Stomach smooth muscle (tissue), 2 donors: ENCODE measurements at regions not wholly inside any gene's neighbourhood (a gene's known extent, or its start where the extent isn't known, plus 50 kb on each side); places are given as distances from the start of the nearest gene placed in this dataset.
"Not testable (repeated sequence)": the region's sequence is repeated elsewhere in the genome, so short reads cannot be mapped to it uniquely, and the experiment has no call there.

Experiments
- H3K27ac ChIP-seq: one replicate; pipeline ENCODE4 v1.7.0; 2013; ENCODE audit warnings: mild to moderate bottlenecking, low read length, inconsistent platforms
- H3K27me3 ChIP-seq, 2 donors: one replicate each; pipeline ENCODE4 v1.7.0; 2013; ENCODE audit warnings: low read length in 2 of 2; ENCODE audit not compliant: insufficient read depth in 2 of 2, control insufficient read depth in 1 of 2
- H3K36me3 ChIP-seq, 2 donors: one replicate each; pipeline ENCODE4 v1.7.0; 2013; ENCODE audit warnings: low read length in 2 of 2; ENCODE audit not compliant: control insufficient read depth in 2 of 2, insufficient read depth in 2 of 2
- H3K4me1 ChIP-seq: one replicate; pipeline ENCODE4 v1.7.0; 2013; ENCODE audit warnings: low read length; ENCODE audit not compliant: control insufficient read depth, insufficient read depth
- H3K4me3 ChIP-seq, 2 donors: one replicate each; pipeline ENCODE4 v1.7.0; 2013; ENCODE audit warnings: low read length in 2 of 2
- H3K9ac ChIP-seq, 2 donors: one replicate each; pipeline ENCODE4 v1.7.0; 2013; ENCODE audit warnings: low read length in 2 of 2, mild to moderate bottlenecking in 1 of 2
- H3K9me3 ChIP-seq, 2 donors: one replicate each; pipeline ENCODE4 v1.7.0; 2013; ENCODE audit warnings: low read length in 2 of 2; ENCODE audit not compliant: control insufficient read depth in 2 of 2
- donor health status: healthy.
- donor health status: Pancreatic carcinoma.

DNA sequence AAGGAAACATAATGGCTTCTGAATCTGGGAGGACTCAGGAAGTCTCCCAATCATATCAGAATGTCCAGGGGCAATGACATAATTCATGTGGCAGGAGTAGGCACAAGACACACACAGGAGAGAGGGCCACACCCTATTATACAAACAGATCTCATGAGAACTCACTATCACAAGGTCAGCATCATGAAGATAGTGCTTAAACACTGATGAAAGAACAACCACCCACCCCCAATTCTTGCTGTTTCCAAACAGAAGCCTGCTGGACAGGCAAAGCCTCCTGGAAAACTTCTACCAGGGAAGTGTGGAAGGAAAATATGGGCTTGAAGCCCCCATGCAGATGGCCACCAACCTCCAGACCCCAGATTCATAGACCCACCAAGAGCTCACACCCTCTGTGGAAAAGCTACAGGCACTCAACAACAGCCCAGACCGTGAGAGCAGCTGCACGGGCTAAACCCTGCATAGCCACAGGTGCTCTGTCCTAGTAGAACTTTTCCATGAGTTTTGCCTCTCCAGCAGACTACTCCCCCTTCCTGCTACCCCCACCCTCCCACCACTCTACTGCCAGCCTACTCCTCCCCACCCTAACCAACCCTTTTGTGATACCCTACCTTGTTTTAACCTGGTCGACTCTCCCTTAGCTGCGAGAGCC lies 287.1 kb downstream of the POTED start:
- H3K9ac ChIP-seq, H3K36me3 ChIP-seq, H3K27ac ChIP-seq, H3K9me3 ChIP-seq, H3K4me3 ChIP-seq, H3K27me3 ChIP-seq, H3K4me1 ChIP-seq: not testable (repeated sequence)

DNA sequence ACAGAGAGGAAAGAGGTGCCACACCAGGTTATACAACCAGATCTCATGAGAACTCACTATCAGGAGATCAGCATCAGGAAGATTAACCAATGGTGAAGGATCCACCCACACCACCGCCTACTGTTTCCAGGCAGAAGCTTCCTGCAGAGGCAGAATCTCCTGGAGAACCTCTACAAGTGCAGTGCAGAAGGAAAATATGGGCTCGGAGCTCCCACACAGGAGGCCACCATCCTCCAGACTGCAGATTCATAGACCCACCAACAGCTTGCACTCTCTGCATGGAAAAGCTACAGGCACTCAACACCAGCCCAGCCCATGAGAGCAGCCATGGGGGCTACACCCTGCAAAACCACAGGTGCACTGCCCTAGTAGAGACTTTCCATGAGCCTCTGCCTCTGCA lies 284.0 kb downstream of the POTED start:
- not testable (repeated sequence) for H3K9ac ChIP-seq, H3K4me3 ChIP-seq, H3K4me1 ChIP-seq, H3K36me3 ChIP-seq, H3K27me3 ChIP-seq, H3K9me3 ChIP-seq, H3K27ac ChIP-seq

DNA sequence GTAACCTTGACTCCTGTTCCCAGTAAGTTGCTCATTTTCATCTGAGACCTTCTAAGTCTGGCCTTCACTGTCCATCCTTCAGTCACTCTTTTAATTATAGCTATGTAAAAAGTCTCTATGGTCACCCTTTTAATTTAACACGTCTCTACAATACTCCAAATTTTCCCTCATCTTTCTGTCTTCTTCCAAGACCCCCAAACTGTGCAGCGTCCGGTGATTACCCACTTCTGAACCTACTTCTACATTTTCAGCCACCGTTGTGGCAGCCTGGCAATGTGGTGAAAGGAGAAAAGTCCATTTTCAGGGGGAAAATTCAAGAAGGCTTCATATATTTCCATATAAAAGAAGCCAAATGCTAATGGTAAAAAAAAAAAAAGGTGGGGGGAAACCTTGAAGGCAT lies 283.4 kb downstream of the POTED start:
- not testable (repeated sequence) for H3K9me3 ChIP-seq, H3K9ac ChIP-seq, H3K27ac ChIP-seq, H3K4me1 ChIP-seq, H3K27me3 ChIP-seq, H3K36me3 ChIP-seq, H3K4me3 ChIP-seq

DNA sequence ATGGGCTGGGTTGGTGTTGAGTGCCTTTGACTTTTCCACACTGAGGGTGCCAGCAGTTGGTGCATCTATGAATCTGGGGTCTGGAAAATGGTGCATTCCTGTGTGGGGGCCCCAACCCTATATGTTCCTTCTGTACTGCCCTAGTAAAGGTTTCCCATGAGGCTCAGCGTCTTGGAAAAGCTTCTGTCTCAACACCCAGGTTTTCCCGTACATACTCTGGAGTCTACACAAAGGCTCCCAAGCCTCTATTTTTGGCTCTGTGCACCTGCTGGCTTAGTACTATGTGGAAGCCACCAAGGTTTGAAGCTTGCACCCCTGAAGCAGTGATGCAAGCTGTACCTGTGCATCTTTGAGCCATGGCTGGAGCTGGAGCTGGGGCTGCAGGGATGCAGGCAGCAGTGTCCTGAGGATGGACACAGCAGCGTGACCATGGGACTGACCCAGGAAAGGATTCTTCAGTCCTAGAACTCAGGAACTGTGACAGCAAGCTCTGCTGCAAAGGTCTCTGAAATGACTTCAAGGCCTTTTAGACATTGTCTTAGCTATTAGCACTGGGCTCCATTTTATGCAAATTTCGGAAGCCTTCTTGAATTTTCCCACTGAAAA lies 282.7 kb downstream of the POTED start:
- H3K27ac ChIP-seq, H3K27me3 ChIP-seq: not testable (repeated sequence)

DNA sequence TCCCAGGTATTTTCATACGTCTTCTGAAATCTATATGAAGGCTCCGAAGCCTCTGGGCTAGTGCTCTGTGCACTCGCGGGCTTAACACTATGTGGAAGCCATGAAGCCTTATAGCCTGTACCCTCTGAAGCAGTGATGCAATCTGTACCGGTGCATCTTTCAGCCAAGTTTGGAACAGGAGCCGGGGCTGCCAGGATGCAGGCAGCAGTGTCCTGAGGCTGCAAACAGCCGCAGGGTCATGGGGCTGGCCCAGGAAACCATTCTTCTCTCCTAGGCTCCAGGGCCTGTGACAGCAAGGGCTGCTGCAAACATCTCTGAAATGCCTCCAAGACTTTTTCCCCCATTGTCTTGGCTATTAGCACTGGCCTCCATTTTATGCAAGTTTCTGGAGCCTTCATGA lies 279.6 kb downstream of the POTED start:
- not testable (repeated sequence) for H3K27ac ChIP-seq, H3K4me1 ChIP-seq, H3K36me3 ChIP-seq, H3K4me3 ChIP-seq, H3K9me3 ChIP-seq, H3K9ac ChIP-seq, H3K27me3 ChIP-seq

More for the DNA sequence above, 282.7 kb downstream of the POTED start:
- H3K4me1 ChIP-seq, H3K9ac ChIP-seq, H3K9me3 ChIP-seq, H3K36me3 ChIP-seq, H3K4me3 ChIP-seq: not testable (repeated sequence)

DNA sequence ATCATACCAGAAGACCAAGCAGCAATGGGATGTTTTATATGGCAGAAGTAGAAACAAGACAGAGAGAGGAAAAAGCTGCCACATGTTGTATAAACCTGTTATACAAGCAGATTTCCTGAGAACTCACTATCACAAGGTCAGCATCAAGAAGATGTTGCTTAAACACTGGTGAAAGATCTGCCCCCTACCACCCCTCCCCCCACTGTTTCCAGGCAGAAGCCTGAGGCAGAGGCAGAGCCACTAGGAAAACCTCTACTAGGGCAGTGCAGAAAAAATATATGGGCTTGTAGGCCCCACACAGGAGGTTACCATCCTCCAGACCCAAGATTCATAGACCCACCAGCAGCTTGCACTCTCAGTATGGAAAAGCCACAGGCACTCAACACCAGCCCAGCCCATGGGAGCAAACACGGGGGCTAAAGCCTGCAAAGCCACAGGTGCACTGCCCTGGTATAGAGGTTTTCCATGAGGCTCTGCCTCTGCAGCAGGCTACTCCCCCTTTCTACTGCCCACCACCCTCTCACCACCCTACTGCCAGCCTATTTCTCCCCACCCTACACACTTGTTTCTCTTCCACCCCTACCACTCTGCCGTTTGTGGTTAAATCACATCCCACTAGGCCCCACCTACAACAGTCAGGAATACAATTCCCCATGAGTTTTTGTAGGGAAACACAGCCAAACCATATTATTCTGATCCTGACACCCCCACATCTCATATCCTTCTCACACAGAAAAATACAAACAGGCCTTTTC lies 274.2 kb downstream of the POTED start:
- H3K9me3 ChIP-seq, H3K27me3 ChIP-seq, H3K4me3 ChIP-seq, H3K27ac ChIP-seq, H3K4me1 ChIP-seq, H3K36me3 ChIP-seq, H3K9ac ChIP-seq: not testable (repeated sequence)

DNA sequence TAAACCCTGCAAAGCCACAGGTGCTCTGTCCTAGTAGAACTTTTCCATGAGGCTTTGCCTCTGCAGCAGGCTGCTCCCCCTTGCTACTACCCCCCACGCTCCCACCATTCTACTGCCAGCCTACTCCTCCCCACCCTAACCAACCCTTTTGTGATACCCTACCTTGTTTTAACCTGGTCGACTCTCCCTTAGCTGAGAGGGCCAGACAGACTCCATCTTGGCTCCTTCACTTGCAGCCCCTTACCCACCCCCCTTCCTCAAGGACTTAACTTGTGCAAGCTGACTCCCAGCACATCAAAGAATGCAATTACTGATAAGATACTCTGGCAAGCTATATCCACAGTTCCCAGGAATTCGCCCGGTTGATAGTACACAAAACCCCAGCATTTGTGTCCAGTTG lies 267.9 kb downstream of the POTED start:
- not testable (repeated sequence) for H3K36me3 ChIP-seq, H3K4me1 ChIP-seq, H3K4me3 ChIP-seq, H3K27ac ChIP-seq, H3K9ac ChIP-seq, H3K9me3 ChIP-seq, H3K27me3 ChIP-seq

DNA sequence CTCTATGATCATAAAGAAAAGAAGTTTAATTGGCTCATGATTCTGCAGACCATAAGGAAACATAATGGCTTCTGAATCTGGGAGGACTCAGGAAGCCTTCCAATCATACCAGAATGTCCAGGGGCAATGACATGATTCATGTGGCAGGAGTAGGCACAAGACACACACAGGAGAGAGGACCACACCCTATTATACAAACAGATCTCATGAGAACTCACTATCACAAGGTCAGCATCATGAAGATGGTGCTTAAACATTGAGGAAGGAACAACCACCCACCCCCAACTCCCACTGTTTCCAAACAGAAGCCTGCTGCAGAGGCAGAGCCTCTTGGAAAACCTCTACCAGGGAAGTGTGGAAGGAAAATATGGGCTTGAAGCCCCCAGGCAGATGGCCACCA lies 267.4 kb downstream of the POTED start:
- H3K4me3 ChIP-seq, H3K9me3 ChIP-seq, H3K27ac ChIP-seq, H3K4me1 ChIP-seq, H3K9ac ChIP-seq, H3K36me3 ChIP-seq, H3K27me3 ChIP-seq: not testable (repeated sequence)

DNA sequence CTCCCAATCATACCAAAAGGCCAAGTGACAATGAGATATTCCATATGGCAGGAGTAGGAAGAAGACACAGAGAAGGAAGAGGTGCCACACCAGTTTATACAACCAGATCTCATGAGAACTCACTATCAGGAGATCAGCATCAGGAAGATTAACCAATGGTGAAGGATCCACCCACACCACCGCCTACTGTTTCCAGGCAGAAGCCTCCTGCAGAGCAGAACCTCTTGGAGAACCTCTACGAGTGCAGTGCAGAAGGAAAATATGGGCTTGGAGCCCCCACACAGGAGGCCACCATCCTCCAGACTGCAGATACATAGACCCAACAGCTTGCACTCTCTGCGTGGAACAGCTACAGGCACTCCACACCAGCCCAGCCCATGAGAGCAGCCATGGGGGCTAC lies 264.4 kb downstream of the POTED start:
- not testable (repeated sequence) for H3K27me3 ChIP-seq, H3K27ac ChIP-seq, H3K9me3 ChIP-seq, H3K36me3 ChIP-seq, H3K9ac ChIP-seq, H3K4me1 ChIP-seq, H3K4me3 ChIP-seq

DNA sequence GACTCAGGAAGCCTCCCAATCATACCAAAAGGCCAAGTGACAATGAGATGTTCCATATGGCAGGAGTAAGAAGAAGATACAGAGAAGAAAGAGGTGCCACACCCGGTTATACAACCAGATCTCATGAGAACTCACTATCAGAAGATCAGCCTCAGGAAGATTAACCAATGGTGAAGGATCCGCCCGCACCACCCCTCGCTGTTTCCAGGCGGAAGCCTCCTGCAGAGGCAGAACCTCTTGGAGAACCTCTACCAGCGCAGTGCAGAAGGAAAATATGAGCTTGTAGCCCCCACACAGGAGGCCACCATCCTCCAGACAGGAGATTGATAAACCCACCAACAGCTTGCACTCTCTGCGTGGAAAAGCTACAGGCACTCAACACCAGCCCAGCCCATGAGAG lies 245.1 kb downstream of the POTED start:
- Histone ChIP-seq H3K36me3 (no peaks in the 10 kb centered on the region), H3K9ac (no peak overlapping the region), H3K4me3 (no peak overlapping the region), H3K9me3 (no peaks in the 10 kb centered on the region), H3K4me1 (no peaks in the 10 kb centered on the region), H3K27me3 (no peaks in the 10 kb centered on the region), H3K27ac (no peak overlapping the region)

DNA sequence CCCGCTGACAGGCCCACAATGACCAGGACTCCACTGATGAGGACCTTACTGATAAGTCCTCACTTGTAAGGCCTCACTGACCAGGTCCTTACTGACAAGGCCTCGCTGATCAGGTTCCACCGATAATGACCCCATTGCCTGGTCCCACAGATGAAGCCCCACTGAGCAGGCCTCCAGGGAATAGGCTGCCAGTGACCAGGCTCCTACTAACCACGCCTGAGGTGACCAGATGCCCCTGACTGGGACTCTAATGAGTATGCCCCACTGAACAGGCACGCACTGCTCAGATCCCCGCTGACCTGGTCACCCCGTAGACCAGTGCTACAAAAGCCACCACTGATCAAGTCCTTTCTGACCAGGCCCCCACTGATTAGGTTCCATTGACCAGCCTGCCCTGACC lies 241.2 kb downstream of the POTED start:
- H3K27ac ChIP-seq, H3K4me3 ChIP-seq, H3K27me3 ChIP-seq, H3K9me3 ChIP-seq, H3K4me1 ChIP-seq, H3K36me3 ChIP-seq, H3K9ac ChIP-seq: not testable (repeated sequence)
